ENCODE measurements at regions not wholly inside any gene's neighbourhood (a gene's known extent, or its start where the extent isn't known, plus 50 kb on each side); places are given as distances from the start of the nearest gene placed in this dataset.
"Not testable (repeated sequence)": the region's sequence is repeated elsewhere in the genome, so short reads cannot be mapped to it uniquely, and the experiment has no call there.

DNA sequence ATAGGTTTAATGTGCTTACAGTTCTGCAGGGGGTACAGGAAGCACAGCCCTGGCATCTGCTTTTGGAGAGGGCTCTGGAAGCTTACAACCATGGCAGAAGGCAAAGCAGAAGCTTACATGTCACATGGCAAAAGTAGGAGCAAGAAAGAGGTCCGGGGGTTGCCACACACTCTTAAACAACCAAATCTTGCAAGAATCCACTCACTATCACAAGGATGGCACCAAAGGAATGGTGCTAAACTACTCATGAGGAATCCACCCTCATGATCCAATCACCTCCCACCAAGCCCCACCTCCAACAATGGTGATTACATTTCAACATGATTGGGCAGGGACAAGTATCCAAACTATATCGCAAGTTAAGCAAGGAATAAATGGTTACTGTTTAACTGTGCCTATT is 255.8 kb upstream of the AVPR1A start:
- DNase-seq (ENCODE audit: low spot score), result no peak

DNA sequence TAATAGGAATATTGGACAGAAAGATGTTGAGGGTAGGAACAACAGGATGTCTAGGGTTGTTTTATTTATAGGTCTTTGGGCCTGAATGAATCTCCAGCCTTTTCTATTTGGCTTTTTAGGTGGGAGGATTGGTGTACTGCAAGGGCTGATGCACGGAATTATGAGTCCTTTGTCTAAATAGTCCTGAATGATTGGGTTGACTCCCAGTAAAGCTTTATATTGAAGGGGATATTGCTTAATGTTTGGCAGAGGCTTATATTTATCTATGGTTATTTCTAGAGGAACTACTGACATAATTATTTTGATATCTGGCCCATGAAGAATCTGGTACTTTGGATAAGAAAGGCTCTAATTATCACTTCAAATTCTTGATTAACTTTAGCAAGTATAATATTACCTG is 253.6 kb upstream of the AVPR1A start:
- no peak for DNase-seq (ENCODE audit: low spot score)

DNA sequence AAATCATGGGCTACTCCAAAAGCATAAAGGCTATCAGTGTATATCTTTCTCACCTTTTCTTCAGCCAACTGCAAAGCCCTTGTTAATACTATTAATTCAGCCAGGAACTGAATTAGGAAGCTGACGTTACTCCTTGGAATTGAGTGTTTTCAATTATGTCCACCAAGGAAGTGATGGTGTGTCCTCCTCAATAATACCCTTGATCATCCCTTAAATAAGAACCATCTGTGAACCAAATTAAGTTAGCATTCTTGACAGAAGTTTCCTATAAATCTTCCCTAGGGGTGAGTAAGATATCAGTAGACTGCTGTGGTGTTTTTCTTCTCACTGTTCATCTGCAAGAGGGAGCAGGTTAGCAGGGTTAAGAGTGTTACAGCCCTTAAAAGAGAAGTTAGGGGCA is 252.3 kb upstream of the AVPR1A start:
- DNase-seq (ENCODE audit: low spot score), result no peak

DNA sequence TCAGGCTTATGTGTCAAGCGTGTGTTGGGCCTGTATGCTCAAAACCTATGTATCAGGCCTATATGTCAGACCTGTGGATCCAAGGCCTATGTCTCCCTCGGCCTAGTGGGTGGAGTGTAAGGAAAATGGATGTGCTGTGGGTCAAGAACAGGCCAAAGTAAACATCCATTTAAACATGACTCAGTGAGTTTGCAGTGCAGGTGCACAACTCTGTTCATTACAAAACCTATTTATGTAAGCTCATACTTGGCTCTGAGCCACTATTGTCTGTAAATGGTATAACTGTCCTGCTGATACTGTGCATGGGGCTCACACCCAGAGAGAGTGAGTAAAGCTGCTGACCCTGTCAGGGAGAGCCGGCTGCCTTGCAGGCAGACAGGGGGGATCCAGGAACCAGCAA is 249.7 kb upstream of the AVPR1A start:
- no peak for DNase-seq (ENCODE audit: low spot score)

DNA sequence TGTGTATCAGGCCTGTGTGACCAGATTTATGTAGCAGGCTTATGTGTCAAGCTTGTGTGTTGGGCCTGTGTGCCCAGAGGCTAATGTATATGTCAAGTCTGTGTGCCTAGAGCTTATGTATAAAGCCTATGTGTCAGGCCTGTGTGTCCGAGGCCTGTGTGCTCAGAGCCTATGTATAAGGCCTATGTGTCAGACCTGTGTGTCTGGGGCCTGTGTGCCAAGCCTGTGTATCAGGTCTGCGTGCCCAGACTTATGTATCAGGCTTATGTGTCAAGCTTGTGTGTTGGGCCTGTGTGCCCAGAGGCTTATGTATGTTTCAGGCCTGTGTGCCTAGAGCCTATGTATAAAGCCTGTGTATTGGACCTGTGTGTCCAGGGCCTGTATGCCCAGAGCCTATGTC is 249.3 kb upstream of the AVPR1A start:
- no peak for DNase-seq (ENCODE audit: low spot score)

DNA sequence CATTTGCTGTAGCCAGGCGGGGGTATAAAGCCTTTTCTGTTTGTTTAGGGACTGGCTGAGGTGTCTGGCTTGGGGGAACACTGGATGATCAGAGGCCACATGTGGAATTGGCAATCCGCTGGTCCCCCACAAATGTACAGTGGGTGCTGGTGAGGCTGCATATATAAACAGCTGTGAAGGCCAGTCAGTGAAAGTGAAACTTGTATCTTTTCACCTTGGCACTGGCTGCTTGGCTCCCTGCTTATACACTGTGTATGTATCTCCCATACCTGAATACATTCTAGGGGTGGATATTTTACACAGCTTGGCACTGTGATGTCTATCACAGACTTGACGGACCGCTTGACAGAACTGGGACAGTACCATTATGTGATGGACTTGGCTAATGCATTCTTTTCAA is 246.8 kb upstream of the AVPR1A start:
- DNase-seq (ENCODE audit: low spot score), result no peak

DNA sequence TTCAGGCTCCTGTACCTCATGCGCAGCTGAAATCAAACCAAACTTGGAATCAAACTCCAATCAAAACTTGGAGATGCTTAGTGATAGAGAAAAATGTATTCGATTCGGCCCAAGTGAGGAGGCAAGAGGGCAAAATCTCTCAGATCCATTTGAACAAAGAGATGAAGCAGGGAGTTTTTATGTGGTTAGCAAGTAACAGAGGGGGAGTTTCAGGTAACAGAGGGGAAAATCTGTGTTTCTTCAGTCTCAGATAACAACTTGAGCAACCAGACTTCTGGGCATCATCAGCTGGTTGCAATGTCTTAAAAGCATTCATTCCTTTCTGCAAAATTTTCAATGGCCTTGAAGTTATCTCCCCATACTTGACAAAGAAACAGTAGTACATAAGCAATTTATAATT is 245.1 kb upstream of the AVPR1A start:
- DNase-seq (ENCODE audit: low spot score), result no peak

DNA sequence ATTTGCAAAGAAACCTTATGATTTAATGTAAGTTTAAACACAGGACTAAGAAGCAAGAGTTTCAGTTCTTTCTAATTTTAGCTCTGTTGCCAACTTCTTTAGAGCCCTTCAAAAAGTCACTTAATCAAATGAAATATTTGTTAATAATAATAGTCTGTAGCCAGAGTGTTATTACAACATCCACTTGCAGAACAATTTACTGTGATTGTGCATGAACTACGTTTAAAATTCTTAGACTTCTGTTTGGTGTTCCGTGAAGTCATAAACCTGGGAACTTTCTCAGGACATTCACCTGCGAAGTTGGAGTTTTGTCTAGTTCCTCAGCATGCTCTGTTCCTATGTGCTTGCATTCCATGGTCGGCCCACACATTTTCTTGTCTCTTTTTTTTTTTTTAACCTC is 244.0 kb upstream of the AVPR1A start:
- DNase-seq (ENCODE audit: low spot score), result no peak

DNA sequence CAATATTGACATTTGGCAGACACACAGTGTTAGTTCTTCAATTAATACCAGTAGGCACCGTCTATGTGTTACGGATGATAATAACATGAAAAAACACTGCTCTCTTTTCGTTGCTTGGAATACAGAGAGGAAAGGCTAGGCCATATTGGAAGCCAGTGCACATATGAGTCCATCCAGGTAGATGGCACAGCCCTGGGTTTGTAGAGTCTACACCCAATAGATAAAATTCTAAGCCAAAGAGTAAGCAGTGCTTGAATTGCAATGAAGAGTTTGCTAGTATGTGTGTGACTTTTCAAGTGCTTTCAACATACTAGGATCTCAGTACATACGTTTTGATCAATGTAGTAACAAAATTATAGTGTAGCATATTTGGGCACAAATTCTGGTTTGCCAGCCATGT is 243.3 kb upstream of the AVPR1A start:
- no peak for DNase-seq (ENCODE audit: low spot score)

DNA sequence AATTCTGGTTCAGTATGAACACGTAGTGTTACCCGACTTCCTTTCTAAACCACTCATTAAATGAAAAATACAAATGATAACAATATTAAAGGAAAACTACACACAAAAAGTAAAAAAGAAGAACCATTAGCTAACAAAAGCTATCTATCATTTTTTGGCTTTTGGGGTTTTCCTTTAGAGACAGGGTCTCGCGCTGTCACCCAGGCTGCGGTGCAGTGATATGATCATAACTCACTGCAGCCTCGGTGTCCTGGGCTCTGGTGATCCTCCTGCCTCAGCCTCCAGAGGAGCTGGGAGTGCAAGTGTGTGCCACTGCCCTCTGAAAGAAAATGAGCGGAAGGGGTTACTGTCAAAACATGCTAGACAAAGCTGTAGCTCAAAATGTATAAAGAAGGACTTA is 238.2 kb upstream of the AVPR1A start:
- DNase-seq (ENCODE audit: low spot score), result no peak

DNA sequence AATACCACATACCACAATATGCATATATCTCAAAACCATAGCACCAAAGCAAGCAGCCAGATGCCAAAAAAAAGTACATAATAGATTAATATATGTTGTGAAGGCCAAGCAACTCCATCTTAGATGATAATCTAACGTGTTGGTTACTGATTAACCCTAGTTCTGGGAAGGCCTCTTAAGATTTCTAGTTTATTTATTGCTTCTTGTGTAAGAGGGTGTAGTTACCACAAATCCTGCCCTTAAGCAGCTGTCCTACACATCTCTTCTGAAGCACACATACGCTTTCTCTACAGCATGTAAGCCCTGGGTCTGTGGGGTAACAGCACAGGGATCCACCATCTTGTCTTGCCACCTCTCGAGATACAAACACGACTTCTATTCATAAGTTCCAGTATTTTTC is 236.8 kb upstream of the AVPR1A start:
- DNase-seq (ENCODE audit: low spot score), result no peak

DNA sequence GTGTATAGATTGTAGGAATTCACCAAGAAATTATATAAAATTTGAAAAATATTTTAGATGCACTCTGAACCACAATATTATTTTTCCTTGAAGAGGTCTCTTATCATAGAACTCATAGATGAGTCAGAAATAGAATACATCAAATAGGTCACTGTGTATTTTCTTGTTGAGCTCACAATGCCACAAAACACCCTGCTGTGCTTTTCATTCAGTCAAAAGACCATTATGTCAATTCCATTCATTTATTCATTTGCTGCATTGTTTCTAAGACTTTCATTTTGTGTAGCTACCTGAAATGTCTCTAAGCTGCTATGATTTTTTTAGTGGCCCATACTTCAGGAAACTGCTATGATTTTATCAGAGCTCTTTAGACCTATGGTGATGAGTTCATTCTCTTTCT is 231.9 kb upstream of the AVPR1A start:
- DNase-seq (ENCODE audit: low spot score), result no peak

DNA sequence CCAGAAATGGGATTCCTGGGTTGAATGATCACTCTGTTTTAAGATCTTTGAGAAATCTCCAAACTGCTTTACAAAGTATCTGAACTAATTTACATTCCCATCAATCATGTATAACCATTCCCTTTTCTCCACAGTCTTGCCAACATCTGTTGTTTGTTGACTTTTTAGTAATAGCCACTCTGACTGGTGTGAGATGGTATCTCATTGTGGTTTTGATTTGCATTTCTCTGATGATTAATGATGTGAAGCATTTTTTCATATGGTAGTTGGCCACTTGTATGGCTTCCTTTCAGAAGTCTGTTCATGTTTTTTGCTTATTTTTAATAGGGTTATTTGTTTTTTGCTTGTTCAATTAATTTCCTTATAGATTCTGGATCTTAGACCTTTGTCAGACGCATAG is 211.8 kb upstream of the AVPR1A start:
- DNase-seq (ENCODE audit: low spot score), result no peak

DNA sequence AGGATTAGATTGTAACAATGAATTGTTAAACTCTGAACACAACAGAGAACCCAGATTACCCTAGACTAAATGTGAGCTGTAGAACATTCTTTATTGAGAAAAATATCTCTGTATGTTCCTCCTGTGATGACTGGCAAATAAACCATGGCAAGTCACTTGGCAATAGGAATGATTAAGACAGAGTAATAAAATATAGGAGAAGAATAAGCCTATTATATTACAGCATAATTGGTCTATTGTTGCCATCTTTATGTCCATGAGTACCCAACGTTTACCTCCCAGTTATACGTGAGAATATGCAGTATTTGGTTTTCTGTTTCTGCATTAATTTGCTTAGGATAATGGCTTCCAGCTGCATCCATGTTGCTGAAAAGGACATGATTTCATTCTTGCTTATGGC is 211.2 kb upstream of the AVPR1A start:
- no peak for DNase-seq (ENCODE audit: low spot score)

DNA sequence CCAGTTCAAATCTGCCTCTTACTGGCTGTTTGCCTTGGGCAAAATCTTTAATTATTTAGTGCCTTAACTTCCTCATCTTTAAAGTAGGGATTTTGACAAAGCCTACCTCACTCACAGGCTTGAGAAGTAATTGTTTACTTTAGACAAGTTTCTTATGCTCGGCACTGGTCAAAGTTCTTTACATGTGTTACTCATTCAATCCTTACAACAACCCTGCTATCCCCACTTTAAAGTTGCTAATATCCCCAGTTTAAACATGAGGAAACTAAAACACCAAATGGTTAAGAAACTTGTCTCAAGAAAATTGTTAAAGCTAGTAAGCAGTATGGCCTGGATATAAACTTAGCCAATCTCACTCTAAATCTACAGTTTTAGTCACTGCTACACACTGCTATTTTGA is 204.0 kb upstream of the AVPR1A start:
- DNase-seq (ENCODE audit: low spot score), result no peak

DNA sequence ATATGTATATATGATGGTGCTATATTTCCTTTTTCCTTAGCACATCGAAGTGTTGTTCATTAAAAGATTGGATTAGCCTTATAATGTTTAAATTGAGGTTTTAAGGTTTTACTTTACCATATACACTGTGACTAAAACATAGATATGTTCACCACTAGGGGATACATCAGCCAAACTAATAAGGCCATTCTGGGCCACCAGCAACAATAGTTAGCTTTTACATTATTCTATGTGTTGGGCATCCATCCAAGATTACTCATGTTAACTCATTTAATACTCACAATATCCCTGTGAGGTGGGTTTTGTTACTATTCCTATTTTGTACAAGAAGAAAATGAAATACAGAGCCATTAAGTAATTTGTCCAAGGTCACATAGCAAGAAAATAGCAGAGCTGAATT is 202.6 kb upstream of the AVPR1A start:
- no peak for DNase-seq (ENCODE audit: low spot score)

DNA sequence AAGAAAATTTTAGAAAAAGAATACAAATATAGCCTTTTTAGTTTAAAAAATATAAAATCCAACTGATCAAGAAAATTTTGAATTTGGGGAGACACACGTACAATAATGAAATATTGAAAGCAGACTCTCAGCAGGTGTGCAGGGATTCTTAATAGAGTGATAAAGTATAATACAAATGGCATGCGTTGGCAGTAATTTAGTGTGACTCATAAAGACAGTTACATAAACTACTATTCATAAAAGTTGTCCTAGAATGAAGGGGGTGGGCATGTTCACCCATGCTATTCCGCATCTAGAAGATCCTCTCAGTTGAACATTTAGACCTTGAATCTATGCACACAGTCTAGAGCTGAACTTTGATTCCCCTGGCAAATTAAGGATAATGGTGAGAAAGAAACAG is 200.4 kb upstream of the AVPR1A start:
- DNase-seq (ENCODE audit: low spot score), result no peak

DNA sequence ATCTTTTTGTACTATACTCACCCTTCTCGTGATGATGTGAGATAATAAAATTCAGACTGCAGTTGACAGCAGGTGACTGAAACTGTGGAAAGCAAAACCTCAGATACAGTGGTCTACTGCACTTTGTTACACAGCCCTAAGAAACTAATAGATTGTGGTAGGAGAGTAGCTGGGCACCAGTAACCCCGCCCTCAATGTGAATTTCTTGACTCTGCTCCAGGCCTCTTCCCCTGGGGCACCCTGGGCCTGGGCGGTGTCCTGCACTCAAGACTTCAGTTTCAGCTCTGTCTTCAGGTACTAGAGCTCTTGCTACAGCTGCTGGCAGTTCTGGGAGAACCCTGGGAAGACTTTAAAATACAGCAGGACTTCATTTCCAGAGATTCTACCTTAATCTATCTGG is 197.6 kb upstream of the AVPR1A start:
- no peak for DNase-seq (ENCODE audit: low spot score)

DNA sequence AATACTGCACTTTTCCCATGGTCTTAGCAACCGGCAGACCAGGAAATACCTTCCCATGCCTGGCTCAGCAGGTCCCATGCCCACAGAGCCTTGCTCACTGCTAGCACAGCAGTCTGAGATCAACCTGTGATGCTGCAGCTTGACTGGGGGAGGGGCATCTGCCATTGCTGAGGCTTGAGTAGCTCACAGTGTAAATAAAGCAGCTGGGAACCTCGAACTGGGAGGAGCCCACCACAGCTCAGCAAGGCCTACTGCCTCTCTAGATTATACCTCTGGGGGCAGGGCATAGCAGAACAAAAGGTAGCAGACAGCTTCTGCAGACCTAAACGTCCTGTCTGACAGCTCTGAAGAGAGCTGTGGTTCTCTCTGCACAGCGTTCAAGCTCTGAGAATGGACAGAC is 186.2 kb upstream of the AVPR1A start:
- DNase-seq (ENCODE audit: low spot score), result not testable (repeated sequence)

DNA sequence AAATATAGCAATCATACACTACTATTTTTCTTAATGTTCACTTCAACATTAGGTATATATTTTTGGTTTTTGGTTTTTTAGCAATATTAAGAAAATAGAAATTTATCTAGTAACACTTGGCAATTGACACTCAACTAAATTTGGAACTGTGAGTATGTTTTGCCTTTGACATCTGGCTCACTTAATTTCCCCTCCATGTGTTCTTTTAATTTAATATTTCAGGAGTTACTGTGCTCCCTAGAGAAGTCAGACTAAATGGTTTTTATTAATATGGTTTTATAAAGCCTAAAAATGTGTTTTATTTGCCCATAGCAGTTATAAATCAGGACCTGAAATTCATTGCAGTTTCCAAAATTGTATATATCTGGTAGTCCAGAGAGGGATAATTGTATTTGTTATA is 175.3 kb upstream of the AVPR1A start:
- no peak for DNase-seq (ENCODE audit: low spot score)

DNA sequence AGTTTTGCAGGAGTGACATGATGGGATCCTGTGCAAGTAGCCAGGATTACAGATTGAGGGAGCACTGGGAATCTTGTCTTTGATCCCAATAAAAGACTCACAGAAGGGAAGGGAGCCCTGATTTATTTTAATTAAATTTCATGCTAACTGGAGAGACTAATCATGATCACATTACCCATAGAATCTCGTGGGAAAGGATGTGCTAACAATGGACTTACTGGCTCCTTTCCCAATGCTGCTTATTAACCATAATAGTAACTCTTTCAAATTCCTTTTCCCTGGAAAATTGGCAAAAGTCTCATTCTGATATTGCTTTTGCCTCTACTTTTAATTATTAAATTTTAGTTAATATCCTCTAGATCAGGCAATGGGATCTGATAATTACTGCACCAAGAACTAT is 174.8 kb upstream of the AVPR1A start:
- no peak for DNase-seq (ENCODE audit: low spot score)

DNA sequence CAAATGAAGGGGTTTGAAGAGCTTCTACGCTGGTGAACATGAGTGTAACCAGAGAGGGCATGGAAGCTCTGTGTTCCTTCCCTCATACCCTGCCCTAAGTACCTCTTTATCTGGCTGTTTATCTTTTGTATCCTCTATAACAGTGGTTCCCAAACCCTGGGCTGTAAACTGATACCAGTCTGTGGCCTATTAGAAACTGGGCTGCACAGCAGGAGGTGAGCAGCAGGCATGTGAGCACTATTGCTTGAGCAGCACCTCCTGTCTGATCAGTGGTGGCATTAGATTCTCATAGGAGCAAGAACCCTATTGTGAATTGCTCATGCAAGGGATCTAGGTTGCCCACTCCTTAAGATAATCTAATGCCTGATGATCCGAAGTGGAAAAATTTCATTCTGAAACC is 172.9 kb upstream of the AVPR1A start:
- no peak for DNase-seq (ENCODE audit: low spot score)

DNA sequence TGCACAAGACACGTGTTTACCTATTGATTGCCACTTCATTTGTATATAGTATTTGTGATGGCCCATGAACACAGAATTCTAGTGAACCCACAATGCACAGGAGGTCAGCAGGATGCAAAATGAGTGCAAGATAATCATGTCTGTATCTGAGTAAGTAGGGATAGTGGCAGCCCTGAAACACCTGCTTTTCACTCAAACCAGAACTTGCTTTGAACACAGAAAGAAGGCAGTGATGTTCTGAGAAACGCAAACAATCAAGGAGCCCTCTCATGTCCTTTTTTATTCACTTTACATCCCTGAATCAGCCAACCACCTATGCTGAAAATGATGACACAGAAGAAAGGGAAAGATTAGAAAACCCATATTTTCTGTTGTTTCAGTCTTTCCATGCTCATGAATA is 170.4 kb upstream of the AVPR1A start:
- no peak for DNase-seq (ENCODE audit: low spot score)

DNA sequence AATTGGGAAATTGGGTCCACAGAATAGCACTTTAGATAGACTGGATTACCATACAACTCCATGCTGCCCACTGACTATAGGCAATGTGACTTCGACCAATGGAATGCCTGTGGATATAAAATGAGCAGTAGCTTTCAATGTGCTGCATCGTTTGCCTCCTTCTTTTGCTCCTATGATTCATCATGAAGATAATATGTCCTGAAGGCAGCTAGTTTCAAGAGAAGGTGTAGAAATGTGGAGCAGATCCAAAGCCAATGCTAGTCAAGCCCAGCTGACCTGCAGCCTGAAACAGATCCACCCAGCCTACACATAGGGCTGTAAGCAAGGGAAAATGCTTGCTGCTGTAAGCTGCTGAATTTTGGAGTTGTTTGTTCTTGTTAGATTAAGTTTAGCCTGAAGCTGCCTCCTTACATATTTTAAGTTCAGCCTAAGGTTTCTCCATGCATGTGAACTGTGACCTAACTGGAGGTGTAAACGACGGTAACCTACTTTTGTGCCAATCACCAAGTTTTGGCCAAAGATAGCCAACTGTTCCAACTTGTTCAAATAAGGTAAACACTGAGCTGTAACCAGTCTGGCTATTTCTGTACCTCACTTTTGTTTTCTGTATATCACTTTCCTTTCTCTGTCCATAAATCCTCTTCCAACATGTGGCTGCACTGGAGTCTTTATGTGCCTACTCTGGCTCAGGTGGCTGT is 169.1 kb upstream of the AVPR1A start:
- DNase-seq (ENCODE audit: low spot score), result no peak

DNA sequence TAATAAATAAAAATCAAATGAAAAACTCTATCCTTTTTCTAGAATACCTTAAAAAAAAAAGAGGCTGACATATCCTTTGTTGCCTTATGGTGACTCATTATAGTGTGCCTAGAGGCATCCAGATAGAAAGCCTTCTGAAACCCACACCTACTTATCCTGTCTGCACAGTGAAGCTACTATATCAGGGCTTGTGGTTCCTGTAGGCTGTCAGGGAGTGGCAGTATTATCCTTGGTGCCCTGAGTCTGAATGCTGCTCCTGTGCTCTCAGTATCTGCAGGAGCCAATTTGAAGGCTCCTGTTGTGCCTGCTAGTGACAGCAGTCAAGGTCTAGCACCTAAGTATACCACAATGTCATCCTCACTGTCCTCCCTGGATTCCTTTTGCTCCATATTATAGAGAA is 168.4 kb upstream of the AVPR1A start:
- DNase-seq (ENCODE audit: low spot score), result no peak

All from mucosa of gallbladder (tissue), 1 donor.